ENCODE measurements at regions not wholly inside any gene's neighbourhood (a gene's known extent, or its start where the extent isn't known, plus 50 kb on each side); places are given as distances from the start of the nearest gene placed in this dataset.

GRCh38 chr15:94921936-94922335, 690.6 kb downstream of the MCTP2 start:
- DNase-seq (ENCODE audit: low read depth, low spot score) (no peak), FAIRE-seq (no peak)
- no peak overlapping the region for H3K9ac ChIP-seq (ENCODE audit: control insufficient read depth, extremely low read depth, insufficient read depth, low read length)
- no peaks in the 10 kb centered on the region for H3K9me1 ChIP-seq (ENCODE audit: control insufficient read depth, extremely low read depth, insufficient read depth, low read length)
- H3K27me3 ChIP-seq (ENCODE audit: control insufficient read depth, extremely low read depth, insufficient read depth, low read length) = no peaks in the 10 kb centered on the region
- no peaks in the 10 kb centered on the region for H4K20me1 ChIP-seq (ENCODE audit: control insufficient read depth, extremely low read depth, insufficient read depth, low read length)
- H3K9me3 ChIP-seq (ENCODE audit: control insufficient read depth, low read depth, low read length) = no peaks in the 10 kb centered on the region
- dilution Hi-C loops (cut with MboI; ENCODE audit: extremely low pct_ligation_motif_present, low sequenced_read_pairs) = no loop called here
- TF ChIP-seq EZH2 (IDR thresholded peaks at IDR 0.05; ENCODE audit: low read length) (no peak), CTCF (optimal IDR thresholded peaks at IDR 0.05 in 1 of 3, IDR thresholded peaks at IDR 0.05 in 1 of 3, conservative IDR thresholded peaks at IDR 0.05 in 1 of 3; ENCODE audit: extremely low read depth in 1 of 3, insufficient read depth in 2 of 3, low read length in 3 of 3) (no peak)
- H3K27ac ChIP-seq (ENCODE audit: control insufficient read depth, insufficient read depth, low read length) = no peak overlapping the region
- no peak overlapping the region for H3K4me3 ChIP-seq (ENCODE audit: control insufficient read depth in 2 of 3, extremely low read depth in 1 of 3, insufficient read depth in 2 of 3, low read depth in 1 of 3, low read length in 3 of 3)
- H3K4me1 ChIP-seq (ENCODE audit: control insufficient read depth, extremely low read depth, insufficient read depth, low read length) = no peaks in the 10 kb centered on the region
- H2AFZ ChIP-seq (ENCODE audit: control insufficient read depth, low read length) = no peak overlapping the region
- H3K36me3 ChIP-seq (ENCODE audit: control insufficient read depth in 2 of 2, extremely low read depth in 1 of 2, insufficient read depth in 2 of 2, low read length in 2 of 2) = no peaks in the 10 kb centered on the region
- no peaks in the 10 kb centered on the region for H3K79me2 ChIP-seq (ENCODE audit: control insufficient read depth, insufficient read depth, low read length)
- no peak overlapping the region for H3K4me2 ChIP-seq (ENCODE audit: control insufficient read depth, extremely low read depth, insufficient read depth, low read depth, low read length)

- Histone ChIP-seq H3K9ac (ENCODE audit: control insufficient read depth, extremely low read depth, insufficient read depth, low read length) (no peak overlapping the region), H3K27me3 (ENCODE audit: control insufficient read depth, extremely low read depth, insufficient read depth, low read length) (no peaks in the 10 kb centered on the region), H2AFZ (ENCODE audit: control insufficient read depth, low read length) (no peak overlapping the region), H3K36me3 (ENCODE audit: control insufficient read depth in 2 of 2, extremely low read depth in 1 of 2, insufficient read depth in 2 of 2, low read length in 2 of 2) (no peaks in the 10 kb centered on the region), H3K9me3 (ENCODE audit: control insufficient read depth, low read depth, low read length) (no peaks in the 10 kb centered on the region), H3K9me1 (ENCODE audit: control insufficient read depth, extremely low read depth, insufficient read depth, low read length) (no peaks in the 10 kb centered on the region), H3K79me2 (ENCODE audit: control insufficient read depth, insufficient read depth, low read length) (no peaks in the 10 kb centered on the region), H3K27ac (ENCODE audit: control insufficient read depth, insufficient read depth, low read length) (no peak overlapping the region), H3K4me2 (ENCODE audit: control insufficient read depth, extremely low read depth, insufficient read depth, low read depth, low read length) (no peak overlapping the region), H4K20me1 (ENCODE audit: control insufficient read depth, extremely low read depth, insufficient read depth, low read length) (no peaks in the 10 kb centered on the region), H3K4me1 (ENCODE audit: control insufficient read depth, extremely low read depth, insufficient read depth, low read length) (no peaks in the 10 kb centered on the region), H3K4me3 (ENCODE audit: control insufficient read depth in 2 of 3, extremely low read depth in 1 of 3, insufficient read depth in 2 of 3, low read depth in 1 of 3, low read length in 3 of 3) (no peak overlapping the region)
- TF ChIP-seq CTCF (optimal IDR thresholded peaks at IDR 0.05 in 1 of 3, IDR thresholded peaks at IDR 0.05 in 1 of 3, conservative IDR thresholded peaks at IDR 0.05 in 1 of 3; ENCODE audit: extremely low read depth in 1 of 3, insufficient read depth in 2 of 3, low read length in 3 of 3) (no peak), EZH2 (IDR thresholded peaks at IDR 0.05; ENCODE audit: low read length) (no peak)
- FAIRE-seq (no peak), DNase-seq (ENCODE audit: low read depth, low spot score) (no peak)
- dilution Hi-C loops (cut with MboI; ENCODE audit: extremely low pct_ligation_motif_present, low sequenced_read_pairs) = no loop called here
Measured at GRCh38 chr15:94924057-94924456, 692.7 kb downstream of the MCTP2 start.

All from keratinocyte (primary cell).